Activated T-helper 2 cell treated with anti-CD3 and anti-CD28 coated beads, Interferon-gamma antibody, Interleukin-2, Interleukin-4, amounts not matched to agents 10 μg/mL and 5 μg/mL and 100 μg/mL, durations not matched to agents 14 hours and 24 hours and 36 hours (primary cell): ENCODE measurements at regions not wholly inside any gene's neighbourhood (a gene's known extent, or its start where the extent isn't known, plus 50 kb on each side); places are given as distances from the start of the nearest gene placed in this dataset.
"Not testable (repeated sequence)": the region's sequence is repeated elsewhere in the genome, so short reads cannot be mapped to it uniquely, and the experiment has no call there.

Experiments used
- DNase-seq: peaks from one replicate; pipeline ENCODE4 v3.0.0; 2021; ENCODE audit warnings: low spot score
- H3K27ac Mint-ChIP-seq: one replicate; pipeline ENCODE4 v1.8.0; 2021; ENCODE audit warnings: mixed read lengths
- H3K27me3 Mint-ChIP-seq: one replicate; pipeline ENCODE4 v1.8.0; 2021; ENCODE audit warnings: low read depth, mixed read lengths
- H3K36me3 Mint-ChIP-seq: one replicate; pipeline ENCODE4 v1.8.0; 2021; ENCODE audit warnings: low read depth, mixed read lengths
- H3K4me1 Mint-ChIP-seq: one replicate; pipeline ENCODE4 v1.8.0; 2021; ENCODE audit warnings: low read depth, mixed read lengths
- H3K4me3 Mint-ChIP-seq: one replicate; pipeline ENCODE4 v1.8.0; 2021; ENCODE audit warnings: low read depth, mild to moderate bottlenecking, moderate library complexity, mixed read lengths
- H3K9me3 Mint-ChIP-seq: one replicate; pipeline ENCODE4 v1.8.0; 2021; ENCODE audit warnings: mixed read lengths
- intact Hi-C: fragments of 100-400 bp; cut with micrococcal nuclease; formaldehyde crosslinking; loops from one replicate; pipeline ENCODE4 v1.15.1; 2023

- Mint-ChIP-seq H3K9me3 (no peaks in the 10 kb centered on the region), H3K27ac (no peak overlapping the region)
Observed at GRCh38 chr11:81569999-81570398, 1163.7 kb downstream of the FAM181B start.

GRCh38 chr11:81568918-81569317 lies 1164.7 kb downstream of the FAM181B start:
- intact Hi-C loops = no loop called here
- no peak for DNase-seq

More at GRCh38 chr11:81569999-81570398, 1163.7 kb downstream of the FAM181B start:
- Mint-ChIP-seq H3K4me1 (no peaks in the 10 kb centered on the region), H3K4me3 (no peak overlapping the region), H3K27me3 (no peaks in the 10 kb centered on the region), H3K36me3 (no peaks in the 10 kb centered on the region)
- DNase-seq = no peak
- intact Hi-C loops = no loop called here

DNA sequence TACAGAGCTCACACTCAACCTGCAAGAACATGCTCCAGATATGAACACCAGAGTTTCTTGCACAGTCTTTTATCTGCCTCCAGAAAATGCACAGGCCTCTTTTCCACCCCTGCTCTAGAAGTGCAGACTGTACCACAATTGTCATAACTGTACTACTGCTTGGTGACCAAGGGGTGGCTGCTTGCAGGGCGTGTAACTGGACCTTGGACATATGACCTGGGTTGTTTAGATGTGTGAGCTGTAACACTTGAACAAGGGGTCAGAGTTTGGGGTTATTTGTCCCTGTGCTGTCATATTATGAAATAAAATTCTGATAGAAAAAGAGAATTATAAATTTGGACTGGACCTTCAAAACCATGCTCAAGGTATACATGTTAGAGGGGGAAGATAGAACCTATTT lies 1185.5 kb downstream of the FAM181B start:
- H3K4me1 Mint-ChIP-seq = no peaks in the 10 kb centered on the region
- intact Hi-C loops = no loop called here
- no peak for DNase-seq
- H3K36me3 Mint-ChIP-seq = no peaks in the 10 kb centered on the region
- H3K27ac Mint-ChIP-seq = no peak overlapping the region
- no peak overlapping the region for H3K4me3 Mint-ChIP-seq
- no peaks in the 10 kb centered on the region for H3K27me3 Mint-ChIP-seq
- H3K9me3 Mint-ChIP-seq = no peaks in the 10 kb centered on the region

More at GRCh38 chr11:81568918-81569317, 1164.7 kb downstream of the FAM181B start:
- no peaks in the 10 kb centered on the region for H3K4me1 Mint-ChIP-seq
- no peaks in the 10 kb centered on the region for H3K27me3 Mint-ChIP-seq
- H3K9me3 Mint-ChIP-seq = no peaks in the 10 kb centered on the region
- no peak overlapping the region for H3K27ac Mint-ChIP-seq
- H3K36me3 Mint-ChIP-seq = no peaks in the 10 kb centered on the region
- no peak overlapping the region for H3K4me3 Mint-ChIP-seq

- H3K4me3 Mint-ChIP-seq, intact Hi-C loops, H3K36me3 Mint-ChIP-seq, H3K4me1 Mint-ChIP-seq, H3K27ac Mint-ChIP-seq, H3K27me3 Mint-ChIP-seq, H3K9me3 Mint-ChIP-seq, DNase-seq: not testable (repeated sequence)
Observed at GRCh38 chr11:81539806-81540205, 1193.9 kb downstream of the FAM181B start.

- intact Hi-C loops = no loop called here
- no peak for DNase-seq
- no peaks in the 10 kb centered on the region for H3K4me1 Mint-ChIP-seq
- H3K27me3 Mint-ChIP-seq = no peaks in the 10 kb centered on the region
- no peak overlapping the region for H3K27ac Mint-ChIP-seq
- H3K9me3 Mint-ChIP-seq = peaks cover 4% of the 10 kb centered on the region
- H3K36me3 Mint-ChIP-seq = no peaks in the 10 kb centered on the region
- H3K4me3 Mint-ChIP-seq = no peak overlapping the region
Observed at GRCh38 chr11:81515566-81515965, 1218.1 kb downstream of the FAM181B start.

GRCh38 chr11:81497202-81497804 lies 1236.4 kb downstream of the FAM181B start:
- Mint-ChIP-seq H3K36me3 (no peaks in the 10 kb centered on the region), H3K4me3 (no peak overlapping the region), H3K27ac (no peak overlapping the region), H3K27me3 (no peaks in the 10 kb centered on the region), H3K9me3 (no peaks in the 10 kb centered on the region), H3K4me1 (no peaks in the 10 kb centered on the region)
- DNase-seq = no peak
- intact Hi-C loops = no loop called here

DNA sequence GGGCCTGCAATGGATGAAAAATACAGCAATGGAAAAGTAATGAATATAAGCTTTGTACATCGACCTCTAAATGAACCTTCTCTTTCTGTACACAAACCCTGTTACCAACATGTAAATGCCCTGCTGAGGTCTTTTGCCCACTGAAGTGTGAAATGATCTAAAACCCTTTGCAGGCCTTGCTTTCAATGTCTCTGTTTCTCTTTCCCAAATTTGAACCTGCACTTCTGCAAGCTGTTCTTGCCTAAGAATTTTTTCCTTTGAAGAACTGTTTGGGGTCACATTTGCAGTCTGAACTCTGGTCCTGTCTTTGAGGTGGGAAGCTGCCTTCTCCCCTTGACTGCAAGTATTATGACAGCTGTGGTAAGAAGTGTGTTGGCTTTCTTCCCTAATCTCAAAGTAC lies 1237.1 kb downstream of the FAM181B start:
- H3K4me3 Mint-ChIP-seq = no peak overlapping the region
- H3K27ac Mint-ChIP-seq = no peak overlapping the region
- DNase-seq = no peak
- no peaks in the 10 kb centered on the region for H3K4me1 Mint-ChIP-seq
- no peaks in the 10 kb centered on the region for H3K9me3 Mint-ChIP-seq
- no peaks in the 10 kb centered on the region for H3K36me3 Mint-ChIP-seq
- intact Hi-C loops = no loop called here
- no peaks in the 10 kb centered on the region for H3K27me3 Mint-ChIP-seq

GRCh38 chr11:81495699-81496292 lies 1237.9 kb downstream of the FAM181B start:
- no peak overlapping the region for H3K27ac Mint-ChIP-seq
- no peak for DNase-seq
- no peaks in the 10 kb centered on the region for H3K27me3 Mint-ChIP-seq
- intact Hi-C loops = no loop called here
- H3K4me3 Mint-ChIP-seq = no peak overlapping the region
- no peaks in the 10 kb centered on the region for H3K4me1 Mint-ChIP-seq
- H3K36me3 Mint-ChIP-seq = no peaks in the 10 kb centered on the region
- H3K9me3 Mint-ChIP-seq = no peaks in the 10 kb centered on the region

DNA sequence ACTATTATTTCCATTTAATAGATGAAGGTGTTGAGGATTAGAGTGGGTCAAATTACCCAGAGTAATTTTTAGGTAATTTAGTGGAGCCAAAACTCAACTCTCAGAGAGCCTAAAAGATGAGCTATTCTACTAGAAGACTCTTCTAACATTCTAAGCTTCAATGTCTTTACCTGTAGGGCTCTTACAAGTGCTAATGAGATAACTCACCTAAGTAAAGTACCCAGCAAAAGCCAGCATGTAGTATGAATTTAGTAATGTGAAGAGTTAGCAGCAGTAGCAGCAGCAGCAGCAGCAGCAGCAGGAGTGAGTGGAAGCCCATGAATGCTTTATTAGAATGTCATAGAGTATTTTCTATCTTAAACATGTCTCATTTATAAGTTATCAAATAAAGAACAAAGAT lies 1239.2 kb downstream of the FAM181B start:
- intact Hi-C loops = no loop called here
- H3K27me3 Mint-ChIP-seq = no peaks in the 10 kb centered on the region
- H3K27ac Mint-ChIP-seq = no peak overlapping the region
- H3K4me1 Mint-ChIP-seq = no peaks in the 10 kb centered on the region
- H3K4me3 Mint-ChIP-seq = no peak overlapping the region
- H3K36me3 Mint-ChIP-seq = no peaks in the 10 kb centered on the region
- H3K9me3 Mint-ChIP-seq = no peaks in the 10 kb centered on the region
- DNase-seq = no peak

DNA sequence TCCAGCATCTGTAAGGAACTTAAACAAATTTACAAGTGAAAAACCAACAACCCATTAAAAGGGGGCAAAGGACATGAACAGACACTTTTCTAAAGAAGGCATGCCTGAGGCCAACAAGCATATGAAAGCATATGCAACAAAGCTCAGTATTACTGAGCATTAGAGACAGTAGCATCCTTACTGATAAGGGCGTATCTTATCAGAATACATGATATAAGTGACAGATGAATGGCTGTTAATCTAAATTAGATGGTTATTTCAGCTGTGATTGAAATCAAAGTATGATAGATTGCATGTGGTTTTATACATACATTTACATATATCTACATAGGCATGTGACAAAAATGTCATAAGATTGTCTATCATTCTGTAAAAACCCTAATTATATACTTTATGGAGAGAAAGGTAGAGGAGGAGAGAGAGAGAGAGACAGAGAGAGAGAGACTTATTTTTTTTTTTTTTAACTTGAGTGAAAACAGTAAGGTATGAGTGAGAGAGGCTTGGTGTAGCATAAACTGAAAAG lies 1240.7 kb downstream of the FAM181B start:
- Mint-ChIP-seq H3K27me3 (no peaks in the 10 kb centered on the region), H3K36me3 (no peaks in the 10 kb centered on the region), H3K9me3 (no peaks in the 10 kb centered on the region), H3K4me3 (no peak overlapping the region), H3K27ac (no peak overlapping the region), H3K4me1 (no peaks in the 10 kb centered on the region)
- intact Hi-C loops = no loop called here
- no peak for DNase-seq

DNA sequence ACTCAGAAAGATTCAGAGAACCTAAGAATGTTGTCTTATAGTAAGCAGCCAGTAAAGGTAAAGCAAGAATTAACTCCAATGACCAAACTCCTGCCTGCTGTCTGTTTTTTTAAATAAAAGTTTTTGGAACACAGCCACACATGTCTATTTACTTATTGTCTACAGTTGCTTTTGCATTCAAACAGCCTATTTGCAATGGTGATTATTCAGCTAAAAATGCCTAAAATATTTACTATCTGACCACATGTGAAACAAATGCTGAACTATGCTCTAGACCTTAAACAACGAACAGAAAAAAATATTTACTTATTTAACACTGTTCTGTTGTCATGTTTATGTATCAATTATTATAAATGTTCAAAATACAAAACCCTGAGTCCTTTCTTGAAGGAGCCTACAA lies 1246.6 kb downstream of the FAM181B start:
- H3K4me1 Mint-ChIP-seq = no peaks in the 10 kb centered on the region
- no peak for DNase-seq
- H3K9me3 Mint-ChIP-seq = no peaks in the 10 kb centered on the region
- H3K4me3 Mint-ChIP-seq = no peak overlapping the region
- intact Hi-C loops = no loop called here
- H3K36me3 Mint-ChIP-seq = no peaks in the 10 kb centered on the region
- H3K27ac Mint-ChIP-seq = no peak overlapping the region
- no peaks in the 10 kb centered on the region for H3K27me3 Mint-ChIP-seq

- H3K27ac Mint-ChIP-seq = no peak overlapping the region
- H3K4me3 Mint-ChIP-seq = no peak overlapping the region
- H3K9me3 Mint-ChIP-seq = no peaks in the 10 kb centered on the region
- intact Hi-C loops = no loop called here
- DNase-seq = no peak
- no peaks in the 10 kb centered on the region for H3K4me1 Mint-ChIP-seq
- H3K27me3 Mint-ChIP-seq = no peaks in the 10 kb centered on the region
- H3K36me3 Mint-ChIP-seq = no peaks in the 10 kb centered on the region
Observed at GRCh38 chr11:81484196-81484595, 1249.5 kb downstream of the FAM181B start.

- DNase-seq = no peak
- Mint-ChIP-seq H3K27me3 (no peaks in the 10 kb centered on the region), H3K4me1 (no peaks in the 10 kb centered on the region), H3K27ac (no peak overlapping the region), H3K9me3 (no peaks in the 10 kb centered on the region), H3K36me3 (no peaks in the 10 kb centered on the region), H3K4me3 (no peak overlapping the region)
- intact Hi-C loops = no loop called here
Observed at GRCh38 chr11:81477277-81477676, 1256.4 kb downstream of the FAM181B start.
